Erythroblast (primary cell): ENCODE measurements at regions not wholly inside any gene's neighbourhood (a gene's known extent, or its start where the extent isn't known, plus 50 kb on each side); places are given as distances from the start of the nearest gene placed in this dataset.

Experiments used
- GATA1 ChIP-seq: IDR thresholded peaks from 2 replicates; pipeline ENCODE4 v1.6.1; 2011; ENCODE audit warnings: low read depth, mild to moderate bottlenecking, control low read depth, low read length, moderate library complexity
- POLR2A ChIP-seq: IDR thresholded peaks from 2 replicates; pipeline ENCODE4 v1.6.1; 2011; ENCODE audit warnings: mild to moderate bottlenecking, low read length

- TF ChIP-seq POLR2A (no peak), GATA1 (no peak)
These were observed 157.8 kb downstream of the SLCO4C1 start for GRCh38 chr5:102138243-102138653.
